ENCODE measurements at regions not wholly inside any gene's neighbourhood (a gene's known extent, or its start where the extent isn't known, plus 50 kb on each side); places are given as distances from the start of the nearest gene placed in this dataset.

- H3K4me3 ChIP-seq (ENCODE audit: low read depth, low read length) = no peak overlapping the region
- no peak for TF ChIP-seq CTCF (IDR thresholded peaks at IDR 0.05; ENCODE audit: low read depth, low read length)
These were observed 558.6 kb downstream of the TAFA4 start for GRCh38 chr3:68373727-68374126.

GRCh38 chr3:68363796-68364195 lies 568.6 kb downstream of the TAFA4 start:
- TF ChIP-seq CTCF (IDR thresholded peaks at IDR 0.05; ENCODE audit: low read depth, low read length) = no peak
- no peak overlapping the region for H3K4me3 ChIP-seq (ENCODE audit: low read depth, low read length)

DNA sequence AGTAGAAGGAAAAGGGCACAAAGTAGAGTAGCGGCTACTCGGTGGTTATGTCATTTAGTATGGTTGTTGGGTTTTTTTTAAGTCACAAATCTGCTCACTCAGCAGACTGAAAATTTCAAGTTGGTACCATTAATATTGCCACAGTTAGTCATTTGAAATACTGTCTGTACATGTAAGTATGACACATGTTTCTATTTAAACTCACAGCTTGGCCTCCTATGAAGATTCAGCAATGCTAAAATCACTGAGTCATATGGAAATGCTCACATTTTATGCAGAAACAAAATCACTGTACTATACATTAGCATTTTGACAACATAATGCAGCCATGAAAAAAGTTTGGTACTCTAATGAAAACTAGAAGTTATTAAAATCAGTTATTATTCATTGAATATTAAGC lies 571.9 kb downstream of the TAFA4 start:
- no peak overlapping the region for H3K4me3 ChIP-seq (ENCODE audit: low read depth, low read length)
- no peak for TF ChIP-seq CTCF (IDR thresholded peaks at IDR 0.05; ENCODE audit: low read depth, low read length)

DNA sequence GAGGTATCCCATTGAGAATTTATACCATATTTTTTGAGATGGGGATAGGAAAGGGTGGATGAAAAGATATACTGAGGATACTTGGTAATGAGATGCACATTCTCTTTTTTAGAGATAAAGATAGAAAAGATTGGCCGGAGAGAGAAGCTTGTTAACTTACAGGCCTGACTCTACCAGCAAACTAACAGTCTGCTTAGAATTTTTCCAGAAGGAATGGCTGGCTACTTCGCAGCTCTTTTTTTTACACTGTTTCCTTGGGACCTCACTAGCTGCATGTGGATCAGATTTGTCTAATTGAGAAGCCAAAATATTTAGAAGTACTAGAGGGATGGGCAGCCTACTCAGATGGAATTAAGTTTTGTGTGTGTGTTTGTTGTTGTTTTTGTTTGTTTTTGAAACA lies 586.6 kb downstream of the TAFA4 start:
- TF ChIP-seq CTCF (IDR thresholded peaks at IDR 0.05; ENCODE audit: low read depth, low read length) = no peak
- H3K4me3 ChIP-seq (ENCODE audit: low read depth, low read length) = no peak overlapping the region

DNA sequence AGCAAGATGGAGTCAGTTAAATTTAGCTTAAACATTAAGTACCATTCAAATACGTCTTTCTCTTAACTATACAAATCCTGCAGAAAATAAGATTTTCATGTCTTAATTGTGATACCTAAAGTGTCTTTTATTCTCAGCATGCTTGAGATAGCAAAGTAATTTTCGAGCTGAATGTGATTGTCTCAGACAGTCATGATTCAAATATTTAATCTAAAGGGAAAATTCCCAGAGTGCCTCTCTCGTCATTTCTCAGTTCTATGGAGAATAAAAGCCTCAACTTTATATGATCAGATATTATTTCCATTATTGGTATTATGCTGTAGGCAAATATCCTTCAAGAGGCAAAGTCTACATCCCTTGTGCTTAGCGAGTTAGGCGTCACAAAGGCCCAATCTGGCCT lies 589.9 kb downstream of the TAFA4 start:
- no peak for TF ChIP-seq CTCF (IDR thresholded peaks at IDR 0.05; ENCODE audit: low read depth, low read length)
- no peak overlapping the region for H3K4me3 ChIP-seq (ENCODE audit: low read depth, low read length)

- no peak overlapping the region for H3K4me3 ChIP-seq (ENCODE audit: low read depth, low read length)
- TF ChIP-seq CTCF (IDR thresholded peaks at IDR 0.05; ENCODE audit: low read depth, low read length) = no peak
These were observed 596.3 kb downstream of the TAFA4 start for GRCh38 chr3:68336042-68336441.

- no peak overlapping the region for H3K4me3 ChIP-seq (ENCODE audit: low read depth, low read length)
- no peak for TF ChIP-seq CTCF (IDR thresholded peaks at IDR 0.05; ENCODE audit: low read depth, low read length)
These were observed 597.9 kb downstream of the TAFA4 start for GRCh38 chr3:68334367-68334986.
